CD4-positive, alpha-beta T cell treated with Interleukin-6 at 100 ng/mL for 8 hours (primary cell): ENCODE measurements at regions not wholly inside any gene's neighbourhood (a gene's known extent, or its start where the extent isn't known, plus 50 kb on each side); places are given as distances from the start of the nearest gene placed in this dataset.

Source experiments
- DNase-seq: peaks from one replicate; pipeline ENCODE4 v3.0.0-alpha.2; 2020; ENCODE audit warnings: mixed read lengths, low spot score

DNA sequence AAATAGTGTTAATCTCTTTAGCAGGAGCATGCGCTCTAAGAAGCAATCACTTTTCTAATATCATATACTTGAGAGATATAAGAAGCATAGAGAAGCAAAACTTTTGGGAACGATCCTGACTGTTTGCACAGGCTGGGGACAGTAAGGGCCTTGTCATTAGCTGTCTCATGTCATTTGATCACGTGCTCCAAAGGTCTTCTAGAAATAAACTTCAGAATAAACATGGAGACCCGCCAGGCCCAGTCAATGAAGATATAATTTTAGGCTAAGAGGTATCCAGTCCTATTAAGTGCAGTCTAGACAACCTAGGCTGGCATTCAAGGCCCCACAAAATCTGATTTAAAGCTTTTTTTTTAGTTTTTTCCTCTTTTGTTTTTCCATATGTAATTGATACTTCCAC, 111.0 kb upstream of the APC start:
- DNase-seq: no peak

- no peak for DNase-seq
Observed at GRCh38 chr5:112628214-112628980, 109.3 kb upstream of the APC start.

GRCh38 chr5:112630246-112631009, 107.3 kb upstream of the APC start:
- DNase-seq: no peak

- no peak for DNase-seq
Observed at GRCh38 chr5:112634166-112634565, 103.5 kb upstream of the APC start.

GRCh38 chr5:112634796-112635195, 102.9 kb upstream of the APC start:
- no peak for DNase-seq

GRCh38 chr5:112635276-112635675, 102.4 kb upstream of the APC start:
- no peak for DNase-seq

GRCh38 chr5:112635771-112636731, 101.6 kb upstream of the APC start:
- DNase-seq: no peak

GRCh38 chr5:112636751-112637150, 100.9 kb upstream of the APC start:
- DNase-seq: no peak

DNA sequence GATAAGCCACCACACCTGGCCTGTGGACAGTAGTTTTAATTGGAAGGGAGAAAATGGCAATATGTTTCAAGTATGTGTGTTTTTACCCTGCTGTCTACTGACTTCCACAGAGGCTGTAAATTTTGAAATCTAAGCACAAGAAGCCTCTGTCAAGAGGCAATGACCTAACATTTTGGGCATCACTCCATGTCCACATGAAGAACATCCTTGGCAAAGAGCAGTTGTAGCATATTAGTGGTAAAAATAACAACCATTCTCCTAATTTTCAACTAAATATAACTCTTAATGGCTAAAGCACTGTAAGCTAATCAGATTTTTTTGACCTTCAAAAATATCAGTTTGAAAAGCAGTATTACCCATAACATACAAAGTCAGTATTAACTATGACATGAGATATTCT, 100.3 kb upstream of the APC start:
- no peak for DNase-seq

GRCh38 chr5:112640546-112640945, 97.1 kb upstream of the APC start:
- no peak for DNase-seq

DNA sequence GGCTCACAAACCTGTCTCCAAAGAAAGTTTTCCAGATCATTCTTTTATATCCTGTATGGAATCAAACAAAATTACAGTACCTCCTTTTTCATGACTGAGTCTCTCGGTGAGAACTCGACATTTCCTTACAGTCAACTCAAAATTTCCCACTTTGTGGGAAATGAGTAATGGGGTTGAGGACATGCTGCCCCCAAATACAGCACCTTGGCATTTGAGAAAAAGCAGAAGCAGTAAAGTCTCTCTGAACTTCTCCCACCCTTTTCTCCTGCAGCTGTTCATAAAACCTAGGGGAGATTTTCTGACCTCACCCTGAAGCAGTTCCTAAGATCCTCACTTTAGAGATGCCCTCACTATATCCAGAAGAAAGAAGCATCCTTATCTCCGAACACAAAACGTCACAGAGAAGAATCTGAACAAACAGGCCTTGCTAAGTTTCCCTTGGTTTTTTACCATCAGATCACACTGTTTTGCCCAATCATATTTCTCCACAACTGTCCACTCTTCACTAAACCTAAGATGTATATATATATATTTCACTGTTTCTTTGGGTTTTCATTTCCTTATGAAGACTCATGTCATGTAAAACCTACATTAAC, 96.1 kb upstream of the APC start:
- DNase-seq: no peak

GRCh38 chr5:112642885-112643284, 94.8 kb upstream of the APC start:
- DNase-seq: no peak

GRCh38 chr5:112643339-112643971, 94.2 kb upstream of the APC start:
- no peak for DNase-seq

GRCh38 chr5:112646139-112646936, 91.3 kb upstream of the APC start:
- DNase-seq: no peak

DNA sequence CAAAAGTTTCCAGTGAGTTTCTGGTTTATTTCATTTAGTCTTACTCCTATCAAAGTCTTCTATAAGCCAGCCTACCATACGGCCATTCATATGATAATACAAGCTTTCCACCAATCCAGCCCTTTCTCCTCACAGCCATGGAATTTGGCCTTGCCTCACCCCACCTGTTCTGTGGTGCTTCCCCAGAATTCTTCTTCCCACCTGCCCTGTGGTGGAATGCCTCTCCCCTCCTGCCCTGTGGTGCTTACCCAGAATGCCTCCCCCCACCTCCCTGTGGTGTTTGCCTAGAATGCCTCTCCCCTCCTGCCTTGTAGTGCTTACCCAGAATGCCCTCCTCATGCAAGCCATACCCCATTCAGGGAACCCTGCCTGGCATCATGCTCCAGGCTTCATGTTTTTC, 90.3 kb upstream of the APC start:
- no peak for DNase-seq

GRCh38 chr5:112648264-112648663, 89.4 kb upstream of the APC start:
- DNase-seq: no peak

DNA sequence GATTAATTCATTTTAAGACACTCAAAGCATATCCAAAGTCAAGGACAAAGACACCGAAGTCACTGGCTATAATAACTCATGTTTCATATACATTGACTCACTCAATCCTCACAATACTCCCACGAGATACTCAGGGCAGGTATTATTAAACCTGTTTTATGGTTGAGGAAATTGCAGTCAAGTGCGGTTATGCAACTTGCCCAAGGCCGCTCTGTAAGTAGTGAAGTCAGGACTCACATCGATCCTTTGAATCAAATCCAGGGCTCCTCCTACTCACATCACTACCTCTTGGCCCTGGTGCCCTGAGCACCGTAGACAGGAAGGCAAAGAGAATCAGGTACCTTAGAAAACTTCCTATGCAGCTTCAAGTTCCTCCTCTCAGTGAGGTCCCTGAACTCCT, 87.8 kb upstream of the APC start:
- DNase-seq: no peak

DNA sequence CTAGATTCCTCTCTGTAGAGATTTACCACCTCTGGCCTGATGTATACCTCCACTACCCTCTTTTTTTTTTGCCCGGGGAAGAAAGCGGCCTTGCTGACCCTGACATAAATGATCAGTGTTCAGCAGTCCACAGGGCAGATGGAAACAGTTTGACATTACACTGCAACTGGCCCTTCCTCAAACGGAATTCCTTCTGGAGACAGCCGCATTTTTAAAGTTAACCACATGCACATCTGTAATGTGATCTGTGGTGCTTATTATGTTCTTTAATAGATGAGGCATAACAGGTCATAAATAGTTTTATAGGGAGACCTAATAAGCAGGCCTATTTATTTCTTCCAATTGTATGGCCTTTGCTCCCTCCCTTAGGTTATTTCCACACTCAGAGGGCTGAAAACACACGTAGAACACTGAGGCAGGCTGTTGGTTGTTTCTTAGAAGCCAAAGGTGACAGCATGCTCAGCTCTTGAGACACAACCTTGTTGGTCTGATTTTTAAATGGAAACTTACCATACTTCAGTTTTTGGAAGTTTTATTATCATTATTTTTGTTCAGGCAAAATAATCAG, 84.0 kb upstream of the APC start:
- no peak for DNase-seq

- DNase-seq: no peak
Observed at GRCh38 chr5:112655513-112655912, 82.2 kb upstream of the APC start.

- DNase-seq: no peak
Observed at GRCh38 chr5:112656451-112656850, 81.2 kb upstream of the APC start.
